ENCODE measurements at regions not wholly inside any gene's neighbourhood (a gene's known extent, or its start where the extent isn't known, plus 50 kb on each side); places are given as distances from the start of the nearest gene placed in this dataset.

DNA sequence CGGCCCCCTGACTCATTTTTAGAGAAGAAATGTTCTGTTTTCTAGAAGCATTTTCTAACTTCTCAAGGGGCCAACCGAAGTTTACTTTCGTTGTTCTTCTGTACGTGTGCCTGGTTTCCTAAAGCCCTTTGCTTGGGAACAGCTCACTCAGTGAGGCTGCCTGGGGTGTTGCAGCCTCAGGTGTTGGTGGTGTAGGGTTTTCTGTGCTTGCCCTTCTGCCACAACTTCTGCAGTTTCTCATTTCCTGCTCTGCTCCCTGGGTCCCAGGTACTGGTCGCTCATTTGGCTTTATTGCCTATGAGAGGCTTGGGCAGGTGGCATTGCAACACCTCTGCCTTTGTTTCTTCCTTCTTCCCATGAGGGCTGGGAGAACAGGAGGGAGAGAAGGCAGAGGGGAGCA, 278.3 kb downstream of the SOX4 start:
- TF ChIP-seq POLR2AphosphoS5 (IDR thresholded peaks at IDR 0.05) (no peak), POLR2A (IDR thresholded peaks at IDR 0.05) (no peak)

Data from breast epithelium (tissue), 3 donors.